ENCODE measurements at regions not wholly inside any gene's neighbourhood (a gene's known extent, or its start where the extent isn't known, plus 50 kb on each side); places are given as distances from the start of the nearest gene placed in this dataset.
"Not testable (repeated sequence)": the region's sequence is repeated elsewhere in the genome, so short reads cannot be mapped to it uniquely, and the experiment has no call there.

GRCh38 chr12:73226593-73226992, 954.4 kb downstream of the TRHDE start:
- WGBS (ENCODE audit: insufficient coverage), result no CpG with 5 or more reads among the region's 1 CpG
- Histone ChIP-seq H3K4me3 (ENCODE audit: control insufficient read depth in 1 of 2, extremely low read depth in 1 of 2, low read length in 1 of 2) (no peak overlapping the region), H3K9me3 (peaks cover 2% of the 10 kb centered on the region), H3K27me3 (replicated peaks in 1 of 2; ENCODE audit: control insufficient read depth in 2 of 2, extremely low read depth in 1 of 2, insufficient read depth in 2 of 2, low read length in 1 of 2) (no peaks in the 10 kb centered on the region), H3K36me3 (ENCODE audit: control insufficient read depth in 2 of 2, extremely low read depth in 1 of 2, insufficient read depth in 1 of 2, low read length in 1 of 2) (no peaks in the 10 kb centered on the region), H3K4me1 (ENCODE audit: control insufficient read depth in 1 of 2, extremely low read depth in 1 of 2, insufficient read depth in 2 of 2, low read length in 2 of 2) (no peaks in the 10 kb centered on the region), H3K27ac (ENCODE audit: low read length) (no peak overlapping the region)
- Mint-ChIP-seq H3K4me3 (no peak overlapping the region), H3K36me3 (no peaks in the 10 kb centered on the region), H3K4me1 (no peaks in the 10 kb centered on the region), H3K27me3 (no peaks in the 10 kb centered on the region), H3K9me3 (peaks cover 0 to 9% (median 4%) of the 10 kb centered on the region in 3 donors), H3K27ac (no peak overlapping the region)
- CTCF ChIA-PET, result no interaction called here
- DNase-seq, result no peak
- POLR2A ChIA-PET, result no interaction called here
- ATAC-seq (replicated peaks in 1 of 4), result no peak

GRCh38 chr12:73228828-73229227, 956.7 kb downstream of the TRHDE start:
- no CpG with 5 or more reads among the region's 1 CpG for WGBS (ENCODE audit: insufficient coverage)
- H3K36me3 ChIP-seq (ENCODE audit: control insufficient read depth in 2 of 2, extremely low read depth in 1 of 2, insufficient read depth in 1 of 2, low read length in 1 of 2); H3K4me1 Mint-ChIP-seq; ATAC-seq (replicated peaks in 1 of 4); H3K4me3 ChIP-seq (ENCODE audit: control insufficient read depth in 1 of 2, extremely low read depth in 1 of 2, low read length in 1 of 2); H3K36me3 Mint-ChIP-seq; H3K4me3 Mint-ChIP-seq; POLR2A ChIA-PET; H3K27ac Mint-ChIP-seq; H3K4me1 ChIP-seq (ENCODE audit: control insufficient read depth in 1 of 2, extremely low read depth in 1 of 2, insufficient read depth in 2 of 2, low read length in 2 of 2); H3K27me3 ChIP-seq (replicated peaks in 1 of 2; ENCODE audit: control insufficient read depth in 2 of 2, extremely low read depth in 1 of 2, insufficient read depth in 2 of 2, low read length in 1 of 2); H3K9me3 ChIP-seq; DNase-seq; CTCF ChIA-PET; H3K27ac ChIP-seq (ENCODE audit: low read length); H3K27me3 Mint-ChIP-seq: not testable (repeated sequence)
- peaks cover 3 to 15% (median 9%) of the 10 kb centered on the region in 3 donors for H3K9me3 Mint-ChIP-seq

- Histone ChIP-seq H3K9me3 (peaks cover 2% of the 10 kb centered on the region), H3K4me3 (ENCODE audit: control insufficient read depth in 1 of 2, extremely low read depth in 1 of 2, low read length in 1 of 2) (peak overlapping the region in 1 of 2 donors; percentile 15), H3K4me1 (ENCODE audit: control insufficient read depth in 1 of 2, extremely low read depth in 1 of 2, insufficient read depth in 2 of 2, low read length in 2 of 2) (no peaks in the 10 kb centered on the region), H3K36me3 (ENCODE audit: control insufficient read depth in 2 of 2, extremely low read depth in 1 of 2, insufficient read depth in 1 of 2, low read length in 1 of 2) (no peaks in the 10 kb centered on the region), H3K27ac (ENCODE audit: low read length) (no peak overlapping the region), H3K27me3 (replicated peaks in 1 of 2; ENCODE audit: control insufficient read depth in 2 of 2, extremely low read depth in 1 of 2, insufficient read depth in 2 of 2, low read length in 1 of 2) (no peaks in the 10 kb centered on the region)
- Mint-ChIP-seq H3K4me1 (no peaks in the 10 kb centered on the region), H3K27me3 (no peaks in the 10 kb centered on the region), H3K9me3 (peaks cover 11 to 32% (median 21%) of the 10 kb centered on the region in 3 donors), H3K27ac (no peak overlapping the region), H3K4me3 (no peak overlapping the region), H3K36me3 (no peaks in the 10 kb centered on the region)
- CTCF ChIA-PET, result no interaction called here
- DNase-seq (no peak), ATAC-seq (replicated peaks in 1 of 4) (no peak)
- POLR2A ChIA-PET, result no interaction called here
- 87% methylated on average over 3 of the region's 3 CpGs for WGBS (ENCODE audit: insufficient coverage)
Observed at GRCh38 chr12:73235387-73235786, 963.2 kb downstream of the TRHDE start.

GRCh38 chr12:73240110-73240509, 967.9 kb downstream of the TRHDE start:
- WGBS (ENCODE audit: insufficient coverage), result no CpG with 5 or more reads among the region's 1 CpG
- ATAC-seq (replicated peaks in 1 of 4) (no peak), DNase-seq (no peak)
- H3K9me3 Mint-ChIP-seq, result peaks cover 5 to 20% (median 17%) of the 10 kb centered on the region in 3 donors
- Histone ChIP-seq H3K36me3 (ENCODE audit: control insufficient read depth in 2 of 2, extremely low read depth in 1 of 2, insufficient read depth in 1 of 2, low read length in 1 of 2) (no peaks in the 10 kb centered on the region), H3K27ac (ENCODE audit: low read length) (no peak overlapping the region), H3K4me3 (ENCODE audit: control insufficient read depth in 1 of 2, extremely low read depth in 1 of 2, low read length in 1 of 2) (no peak overlapping the region), H3K27me3 (replicated peaks in 1 of 2; ENCODE audit: control insufficient read depth in 2 of 2, extremely low read depth in 1 of 2, insufficient read depth in 2 of 2, low read length in 1 of 2) (no peaks in the 10 kb centered on the region), H3K4me1 (ENCODE audit: control insufficient read depth in 1 of 2, extremely low read depth in 1 of 2, insufficient read depth in 2 of 2, low read length in 2 of 2) (no peaks in the 10 kb centered on the region), H3K9me3 (no peaks in the 10 kb centered on the region)
- no peak overlapping the region for H3K27ac Mint-ChIP-seq
- H3K36me3 Mint-ChIP-seq, result no peaks in the 10 kb centered on the region
- H3K4me3 Mint-ChIP-seq, result no peak overlapping the region
- no peaks in the 10 kb centered on the region for H3K27me3 Mint-ChIP-seq
- POLR2A ChIA-PET, result no interaction called here
- CTCF ChIA-PET, result no interaction called here
- no peaks in the 10 kb centered on the region for H3K4me1 Mint-ChIP-seq

- Mint-ChIP-seq H3K27ac (no peak overlapping the region), H3K4me1 (no peaks in the 10 kb centered on the region), H3K36me3 (no peaks in the 10 kb centered on the region), H3K4me3 (no peak overlapping the region), H3K27me3 (no peaks in the 10 kb centered on the region), H3K9me3 (peaks cover 11 to 19% (median 15%) of the 10 kb centered on the region in 3 donors)
- POLR2A ChIA-PET, result no interaction called here
- Histone ChIP-seq H3K4me3 (ENCODE audit: control insufficient read depth in 1 of 2, extremely low read depth in 1 of 2, low read length in 1 of 2) (no peak overlapping the region), H3K4me1 (ENCODE audit: control insufficient read depth in 1 of 2, extremely low read depth in 1 of 2, insufficient read depth in 2 of 2, low read length in 2 of 2) (no peaks in the 10 kb centered on the region), H3K36me3 (ENCODE audit: control insufficient read depth in 2 of 2, extremely low read depth in 1 of 2, insufficient read depth in 1 of 2, low read length in 1 of 2) (no peaks in the 10 kb centered on the region), H3K27me3 (replicated peaks in 1 of 2; ENCODE audit: control insufficient read depth in 2 of 2, extremely low read depth in 1 of 2, insufficient read depth in 2 of 2, low read length in 1 of 2) (no peaks in the 10 kb centered on the region), H3K27ac (ENCODE audit: low read length) (no peak overlapping the region), H3K9me3 (no peaks in the 10 kb centered on the region)
- CTCF ChIA-PET, result interaction anchor here in 1 of 2 donors (0.6 kb wide), 1 partner anchor 859 kb away, joined by 3 read pairs; no protein-coding TSS in a partner anchor
- no peak for DNase-seq
- WGBS (ENCODE audit: insufficient coverage), result no CpG with 5 or more reads among the region's 1 CpG
- no peak for ATAC-seq (replicated peaks in 1 of 4)
Observed at GRCh38 chr12:73262788-73263381, 990.7 kb downstream of the TRHDE start.

GRCh38 chr12:73266206-73266605, 994.0 kb downstream of the TRHDE start:
- no peaks in the 10 kb centered on the region for H3K27me3 ChIP-seq (replicated peaks in 1 of 2; ENCODE audit: control insufficient read depth in 2 of 2, extremely low read depth in 1 of 2, insufficient read depth in 2 of 2, low read length in 1 of 2)
- no peak for ATAC-seq (replicated peaks in 1 of 4)
- H3K9me3 ChIP-seq, result no peaks in the 10 kb centered on the region
- Mint-ChIP-seq H3K36me3 (no peaks in the 10 kb centered on the region), H3K27ac (no peak overlapping the region), H3K4me3 (no peak overlapping the region), H3K27me3 (no peaks in the 10 kb centered on the region), H3K4me1 (no peaks in the 10 kb centered on the region), H3K9me3 (peaks cover 10 to 25% (median 14%) of the 10 kb centered on the region in 3 donors)
- H3K4me1 ChIP-seq (ENCODE audit: control insufficient read depth in 1 of 2, extremely low read depth in 1 of 2, insufficient read depth in 2 of 2, low read length in 2 of 2), result no peaks in the 10 kb centered on the region
- no peak overlapping the region for H3K4me3 ChIP-seq (ENCODE audit: control insufficient read depth in 1 of 2, extremely low read depth in 1 of 2, low read length in 1 of 2)
- no peak for DNase-seq
- CTCF ChIA-PET, result no interaction called here
- POLR2A ChIA-PET, result no interaction called here
- WGBS (ENCODE audit: insufficient coverage), result 20% methylated on average over 1 of the region's 1 CpG
- no peak overlapping the region for H3K27ac ChIP-seq (ENCODE audit: low read length)
- H3K36me3 ChIP-seq (ENCODE audit: control insufficient read depth in 2 of 2, extremely low read depth in 1 of 2, insufficient read depth in 1 of 2, low read length in 1 of 2), result no peaks in the 10 kb centered on the region

GRCh38 chr12:73274976-73275375, 1002.8 kb downstream of the TRHDE start:
- H3K4me1 ChIP-seq (ENCODE audit: control insufficient read depth in 1 of 2, extremely low read depth in 1 of 2, insufficient read depth in 2 of 2, low read length in 2 of 2), result no peaks in the 10 kb centered on the region
- H3K27ac ChIP-seq (ENCODE audit: low read length), result no peak overlapping the region
- POLR2A ChIA-PET, result interaction anchor here in 1 of 2 donors (0.5 kb wide), 1 partner anchor 172 kb away, joined by 3 read pairs; no protein-coding TSS in a partner anchor
- no peaks in the 10 kb centered on the region for H3K9me3 ChIP-seq
- H3K9me3 Mint-ChIP-seq, result peaks cover 6 to 16% (median 8%) of the 10 kb centered on the region in 3 donors
- WGBS (ENCODE audit: insufficient coverage), result 80% methylated on average over 1 of the region's 3 CpGs
- H3K27me3 Mint-ChIP-seq, result no peaks in the 10 kb centered on the region
- no peaks in the 10 kb centered on the region for H3K4me1 Mint-ChIP-seq
- no peak overlapping the region for H3K4me3 Mint-ChIP-seq
- no peak overlapping the region for H3K27ac Mint-ChIP-seq
- H3K36me3 ChIP-seq (ENCODE audit: control insufficient read depth in 2 of 2, extremely low read depth in 1 of 2, insufficient read depth in 1 of 2, low read length in 1 of 2), result no peaks in the 10 kb centered on the region
- no peaks in the 10 kb centered on the region for H3K36me3 Mint-ChIP-seq
- CTCF ChIA-PET, result no interaction called here
- ATAC-seq (replicated peaks in 1 of 4), result no peak
- DNase-seq, result no peak
- no peaks in the 10 kb centered on the region for H3K27me3 ChIP-seq (replicated peaks in 1 of 2; ENCODE audit: control insufficient read depth in 2 of 2, extremely low read depth in 1 of 2, insufficient read depth in 2 of 2, low read length in 1 of 2)
- H3K4me3 ChIP-seq (ENCODE audit: control insufficient read depth in 1 of 2, extremely low read depth in 1 of 2, low read length in 1 of 2), result no peak overlapping the region

Data from T-cell (primary cell).